Medulla oblongata (tissue), 1 donor: ENCODE measurements at regions not wholly inside any gene's neighbourhood (a gene's known extent, or its start where the extent isn't known, plus 50 kb on each side); places are given as distances from the start of the nearest gene placed in this dataset.
A peak's percentile ranks its signal among the peaks of the same experiment; 100 is the strongest.

Experiments
- DNase-seq: peaks from one replicate; pipeline ENCODE4 v3.0.0-alpha.2; 2015; ENCODE audit errors: extremely low spot score

DNA sequence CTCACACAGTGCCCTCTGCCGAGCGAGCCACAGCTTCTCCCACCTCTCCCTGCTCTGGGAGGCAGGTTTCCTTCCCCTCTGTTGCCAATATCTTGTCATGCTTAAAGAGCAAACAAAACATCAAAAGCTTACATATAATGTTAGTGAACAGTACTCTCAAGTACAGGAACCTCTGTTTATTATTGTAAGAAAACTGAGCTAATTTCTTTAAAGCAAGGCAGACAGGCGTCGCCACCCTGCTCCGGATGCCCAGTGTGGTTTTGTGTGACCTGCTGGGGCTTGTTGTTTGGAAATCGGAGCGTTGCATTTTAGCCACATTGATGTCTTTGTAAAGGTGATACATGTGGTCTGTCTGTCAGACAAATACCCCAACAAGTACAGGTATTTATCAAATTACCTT is 401.4 kb upstream of the IRX1 start:
- DNase-seq: no peak

DNA sequence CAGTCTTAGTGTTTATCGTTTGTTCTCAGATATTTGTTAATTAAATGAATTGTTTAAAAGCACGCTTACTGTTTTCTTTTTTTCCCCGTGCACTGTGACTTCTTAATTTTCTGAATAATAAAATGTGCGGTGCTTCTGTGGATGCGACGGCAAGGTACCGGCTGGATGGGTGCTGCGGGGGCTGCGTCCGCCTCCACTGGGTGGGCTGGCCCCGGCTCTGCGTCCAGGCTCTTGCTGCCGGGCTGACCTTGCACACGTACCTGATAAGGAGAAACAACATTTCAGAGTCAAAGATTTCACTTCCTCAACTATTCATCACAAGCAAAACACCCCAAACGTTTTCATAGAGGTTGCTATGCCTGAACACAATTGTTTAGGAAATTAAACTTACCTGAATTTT is 404.0 kb upstream of the IRX1 start:
- DNase-seq: no peak

DNA sequence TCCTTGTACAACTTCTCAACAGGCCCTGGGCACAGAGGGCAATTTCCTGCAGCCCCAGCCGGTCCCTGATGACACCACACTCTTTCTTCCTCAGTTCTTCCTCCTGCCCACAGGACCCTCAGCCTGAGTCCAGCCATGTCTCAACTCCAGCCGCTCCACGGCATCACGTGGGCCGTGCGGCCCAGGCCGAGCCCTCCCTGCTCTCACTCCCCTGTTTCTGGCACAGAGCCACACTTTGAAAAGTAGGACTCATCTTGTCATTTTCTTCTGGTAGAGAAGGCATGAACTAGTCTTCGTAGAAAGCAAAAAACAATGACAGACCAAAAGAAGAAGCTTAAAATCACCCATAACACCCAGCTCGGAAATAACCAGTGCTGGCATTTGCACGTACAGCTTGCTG is 404.7 kb upstream of the IRX1 start:
- DNase-seq: no peak

DNA sequence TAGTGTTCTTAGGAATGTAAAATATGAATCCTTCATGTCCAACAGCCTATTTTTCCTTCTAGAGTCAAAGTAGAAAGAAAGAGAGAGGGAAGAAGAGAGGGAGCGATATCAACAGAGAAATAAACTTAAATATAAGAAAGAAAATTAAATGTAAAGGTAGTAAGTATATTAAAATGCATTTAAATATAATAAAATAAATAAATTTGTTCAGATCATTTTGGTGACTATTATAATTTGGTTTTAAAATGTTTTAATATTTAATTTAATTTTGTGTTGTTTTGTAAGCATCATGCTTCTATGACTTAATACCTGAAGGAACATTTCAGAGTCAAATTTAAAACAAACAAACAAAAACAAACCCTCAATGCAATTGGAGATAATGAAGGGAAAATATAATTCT is 405.2 kb upstream of the IRX1 start:
- no peak for DNase-seq

DNA sequence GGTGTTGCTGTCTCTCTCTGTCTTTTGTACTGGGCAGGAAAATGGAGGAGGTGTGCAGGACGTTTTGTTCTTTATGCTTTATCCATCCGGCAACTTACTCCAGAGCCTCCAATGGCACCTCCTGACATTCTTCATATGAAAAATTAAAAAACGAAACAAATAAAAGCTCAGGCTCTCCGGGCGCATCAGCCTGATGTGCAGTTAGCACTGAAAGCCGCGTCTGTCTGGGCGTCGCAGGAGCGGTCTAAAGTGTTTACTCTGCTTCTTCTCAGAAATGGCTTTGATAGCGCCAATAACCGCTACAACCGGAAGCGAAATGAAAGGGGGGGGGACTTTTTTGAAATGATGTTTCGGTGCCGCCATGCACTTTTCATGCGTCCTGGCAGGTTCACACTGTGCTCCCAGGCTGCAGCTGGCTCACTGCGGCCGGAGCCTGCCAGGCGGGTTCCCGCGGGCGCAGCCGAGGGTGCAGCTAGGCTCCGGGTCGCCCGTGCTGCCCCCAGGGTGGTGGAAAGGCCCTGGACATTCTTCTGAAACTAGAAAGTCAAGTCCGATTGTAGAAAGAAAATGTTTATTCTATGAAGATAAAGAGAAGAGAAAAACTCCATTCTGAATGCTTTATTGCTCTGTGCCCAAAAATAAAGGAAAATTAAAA is 407.7 kb upstream of the IRX1 start:
- no peak for DNase-seq

DNA sequence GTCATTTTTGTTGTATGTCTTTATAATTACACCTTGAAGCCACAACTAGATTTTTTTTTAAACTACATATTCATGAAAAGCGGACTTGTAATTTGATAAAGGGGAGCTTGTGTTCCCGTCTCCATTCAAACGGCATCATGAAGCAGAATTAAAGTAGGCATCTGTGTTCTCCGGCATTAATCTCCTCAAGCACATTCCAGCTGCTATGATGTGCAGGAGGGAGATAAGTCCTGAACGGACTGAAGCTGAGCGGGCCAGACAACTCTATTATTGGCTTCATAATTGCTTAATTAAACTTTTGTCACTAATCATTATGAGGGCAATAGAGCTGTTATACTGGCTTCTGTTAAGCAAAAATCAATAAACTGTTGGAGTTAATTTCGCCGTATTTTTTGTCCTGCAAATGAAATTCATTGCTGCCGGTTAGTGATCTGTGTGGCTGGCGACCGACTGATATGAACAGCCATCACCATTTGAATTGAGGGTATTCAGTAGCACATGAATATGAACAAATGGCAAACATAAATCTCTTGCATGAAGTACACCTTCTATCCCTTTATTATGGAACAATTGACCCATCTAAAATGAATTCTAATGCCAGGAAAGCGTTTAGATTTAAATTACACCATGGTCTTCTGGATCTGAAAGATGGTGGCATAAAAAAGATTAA is 408.8 kb upstream of the IRX1 start:
- no peak for DNase-seq

DNA sequence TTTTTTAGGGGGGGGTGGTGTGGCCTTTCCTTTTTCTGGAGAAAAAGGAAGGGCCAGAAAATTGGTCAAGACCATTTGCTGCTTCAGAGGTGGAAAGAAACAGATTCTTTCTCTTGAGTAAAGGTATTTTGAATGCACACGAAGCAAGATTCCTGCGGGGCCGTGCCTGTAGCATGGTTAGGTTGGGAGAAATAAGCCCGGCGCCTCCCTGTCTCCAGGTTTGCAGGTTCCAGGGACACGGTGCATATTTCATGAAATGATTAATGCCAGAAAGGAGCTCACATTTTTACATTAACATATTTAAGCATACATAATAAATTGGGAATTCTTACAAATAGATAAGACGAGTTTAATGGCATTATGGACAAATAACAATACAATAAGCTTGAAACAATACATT is 409.5 kb upstream of the IRX1 start:
- no peak for DNase-seq

DNA sequence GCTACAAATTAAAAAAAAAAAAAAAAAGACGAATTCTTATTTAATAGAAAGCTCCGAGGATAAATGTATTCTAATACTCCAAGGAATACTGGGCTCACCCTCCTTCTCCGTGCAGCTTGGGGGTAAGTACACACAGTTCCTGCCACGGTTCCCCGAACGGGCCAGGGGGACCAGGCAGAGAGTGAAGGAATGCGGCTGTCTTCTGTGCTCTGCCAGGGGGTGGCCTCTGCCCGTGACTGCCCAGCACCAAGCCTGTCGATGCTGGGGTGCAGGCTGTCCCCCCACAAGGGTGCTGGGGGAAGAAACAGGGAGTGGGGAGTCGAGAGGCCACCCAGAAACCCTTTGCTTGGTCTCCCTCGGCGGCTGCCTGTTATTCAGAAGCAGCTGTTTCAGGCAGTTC is 410.1 kb upstream of the IRX1 start:
- peak; percentile 36 for DNase-seq

DNA sequence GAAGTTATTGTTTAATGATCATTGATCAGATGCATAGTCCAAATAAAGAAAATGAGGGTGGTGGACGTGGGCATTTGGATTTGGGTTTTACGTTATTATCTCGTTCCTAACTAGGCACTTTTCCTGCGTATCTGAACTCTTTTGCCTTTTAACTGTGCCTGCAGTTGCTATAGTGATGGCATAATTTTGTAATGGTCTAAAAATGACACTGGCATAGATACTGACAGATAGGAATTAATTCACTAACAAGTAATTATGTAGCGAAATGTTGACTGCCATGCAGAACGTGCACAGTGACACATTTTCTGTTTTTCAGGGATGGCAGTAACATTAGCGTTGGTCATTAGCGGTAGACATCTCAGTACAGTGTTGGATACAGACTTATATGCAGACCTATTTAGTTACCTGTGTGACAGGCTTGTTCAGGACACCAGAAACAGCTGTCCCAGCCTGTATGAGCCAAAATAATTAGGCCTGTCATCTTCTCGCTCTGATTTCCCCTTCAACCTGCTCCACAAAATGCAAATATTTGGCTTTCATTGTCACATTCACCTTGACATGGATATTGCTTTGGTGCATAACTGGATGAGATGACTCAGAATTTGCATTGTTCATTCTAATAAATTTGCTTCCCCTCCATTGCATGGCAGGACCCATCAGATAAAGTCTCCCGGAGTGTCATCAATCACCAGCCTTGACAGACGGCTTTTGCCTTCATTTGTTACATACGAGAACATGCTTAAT is 413.3 kb upstream of the IRX1 start:
- DNase-seq: no peak

DNA sequence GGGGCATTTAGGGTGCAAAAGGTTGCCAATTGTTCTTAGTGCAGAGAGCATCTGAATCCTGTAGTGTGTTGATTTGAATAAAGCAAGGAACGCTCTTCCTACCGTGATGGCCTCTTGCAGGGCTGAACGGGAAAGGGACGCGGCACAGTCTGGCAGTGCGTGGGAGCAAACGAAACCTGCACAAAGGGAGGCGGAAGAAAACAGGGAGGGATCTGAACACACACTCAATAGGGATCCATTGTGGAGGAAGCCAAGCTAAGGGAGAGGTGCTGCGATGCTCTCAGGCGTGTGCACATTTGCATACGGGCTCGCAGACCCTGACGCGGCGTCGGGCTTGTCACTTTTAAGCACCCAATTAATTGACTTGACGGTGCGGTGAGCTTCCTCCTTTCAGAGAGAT is 414.0 kb upstream of the IRX1 start:
- DNase-seq: no peak

DNA sequence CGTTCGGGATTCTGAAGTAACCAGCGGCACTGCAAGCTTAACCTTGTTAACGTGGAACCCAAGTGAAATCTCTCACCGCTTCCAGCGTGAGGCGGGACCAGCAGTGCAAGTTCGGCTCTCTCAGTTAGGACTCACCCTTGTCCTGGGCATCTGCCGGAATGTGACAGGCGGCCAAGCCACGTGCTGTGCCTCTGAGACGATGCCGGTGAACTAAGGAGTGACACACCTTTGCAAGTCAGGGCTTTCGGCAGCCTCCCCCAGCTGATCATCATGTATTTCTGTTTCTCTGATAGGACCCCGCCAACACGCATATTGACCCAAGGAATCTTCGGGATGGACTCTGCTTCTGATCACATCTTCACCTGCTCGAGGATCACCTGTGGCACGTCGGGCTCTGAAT is 415.0 kb upstream of the IRX1 start:
- DNase-seq: no peak

DNA sequence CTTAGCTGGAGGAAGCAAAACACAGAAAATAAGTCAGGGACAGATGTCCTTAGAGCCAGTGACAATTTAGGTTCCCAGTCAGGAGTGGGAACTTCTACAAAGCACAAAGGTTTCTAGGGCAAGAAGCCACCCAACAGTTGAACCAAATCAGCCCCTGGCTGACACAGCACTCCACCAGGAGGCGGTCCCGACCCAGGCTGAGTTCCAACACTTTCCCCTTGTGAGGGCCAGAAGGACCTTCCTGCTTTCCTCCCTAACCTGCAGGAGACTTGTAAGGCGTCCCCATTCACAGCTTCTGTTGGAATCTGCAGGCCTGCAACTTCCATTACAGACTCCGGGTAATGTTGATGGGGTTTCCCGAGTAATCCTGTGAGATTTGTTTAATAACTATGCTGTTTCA is 416.4 kb upstream of the IRX1 start:
- no peak for DNase-seq

DNA sequence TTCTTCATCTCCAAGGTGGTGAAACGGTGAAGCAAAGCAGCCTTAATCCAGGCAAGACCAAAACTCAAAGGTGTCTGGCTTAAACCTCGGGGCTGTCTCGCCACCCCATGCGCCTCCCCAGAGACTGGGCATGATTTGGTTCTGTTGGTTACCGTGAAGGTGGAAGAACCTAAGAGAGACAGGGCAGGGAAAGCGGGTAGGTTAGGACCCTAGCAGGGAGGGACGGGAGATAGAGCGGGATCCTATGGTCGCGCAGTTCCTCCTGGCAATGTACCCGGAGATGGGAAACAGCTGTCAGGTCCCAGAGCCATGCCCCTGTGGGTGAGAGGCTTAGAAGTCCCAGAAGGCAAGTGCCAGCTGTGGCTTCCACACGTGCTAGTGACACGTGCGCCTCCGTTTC is 418.3 kb upstream of the IRX1 start:
- no peak for DNase-seq

DNA sequence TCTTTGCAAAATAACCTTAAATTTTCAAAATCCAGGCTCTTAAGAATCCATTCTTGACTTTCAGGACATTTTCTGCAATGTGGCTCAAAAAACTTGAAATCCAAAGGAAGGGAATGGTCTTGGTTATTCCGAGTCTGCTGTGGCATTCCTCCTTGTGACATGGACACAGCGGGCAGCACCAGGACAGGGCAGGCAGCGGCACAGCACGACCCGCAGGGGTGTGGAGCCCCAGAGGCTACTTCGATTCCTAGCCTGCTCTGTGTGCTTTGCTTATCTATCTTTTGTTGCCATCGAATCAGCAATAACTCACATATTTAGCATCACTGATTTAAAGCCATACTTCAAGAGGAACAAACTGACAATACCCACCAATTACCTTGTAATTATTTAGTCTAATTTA is 420.2 kb upstream of the IRX1 start:
- DNase-seq: no peak

DNA sequence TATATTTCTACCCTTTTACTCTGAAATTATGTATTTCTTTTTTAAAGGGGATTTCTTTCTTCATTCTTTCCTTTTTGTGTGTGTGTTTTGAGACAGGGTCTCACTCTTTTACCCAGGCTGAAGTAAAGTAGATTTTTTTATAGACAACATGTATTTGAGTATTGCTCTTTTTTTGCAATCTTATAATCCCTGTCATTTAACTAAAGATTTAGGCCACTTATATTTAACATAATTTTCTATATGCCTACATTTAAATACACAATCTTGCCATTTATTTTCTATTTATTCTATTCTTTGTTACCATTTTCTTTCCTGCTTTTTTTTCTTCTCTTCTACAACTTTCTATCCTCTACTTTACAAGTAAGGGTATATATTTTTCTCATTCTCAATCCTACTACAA is 416.0 kb upstream of the IRX2 start:
- DNase-seq: no peak

DNA sequence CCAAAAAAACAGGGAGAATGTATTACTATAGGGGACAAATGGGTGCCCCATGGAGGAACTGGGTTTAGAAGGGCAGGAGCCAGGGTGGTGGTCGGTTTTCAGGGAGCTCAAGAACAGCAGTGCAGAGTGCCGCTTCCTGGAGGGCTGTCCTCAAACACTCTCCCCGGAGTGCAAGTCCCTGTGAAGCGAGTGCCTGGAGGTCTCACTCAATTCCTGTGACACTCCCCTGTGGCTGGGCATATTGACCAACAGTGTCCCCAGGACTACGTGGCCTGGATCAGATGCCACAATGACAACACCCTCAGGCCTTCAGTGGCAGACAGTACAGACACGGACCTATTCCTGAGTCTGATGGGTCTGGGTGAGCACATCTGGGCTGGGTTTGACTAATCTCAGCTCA is 412.1 kb upstream of the IRX2 start:
- no peak for DNase-seq

DNA sequence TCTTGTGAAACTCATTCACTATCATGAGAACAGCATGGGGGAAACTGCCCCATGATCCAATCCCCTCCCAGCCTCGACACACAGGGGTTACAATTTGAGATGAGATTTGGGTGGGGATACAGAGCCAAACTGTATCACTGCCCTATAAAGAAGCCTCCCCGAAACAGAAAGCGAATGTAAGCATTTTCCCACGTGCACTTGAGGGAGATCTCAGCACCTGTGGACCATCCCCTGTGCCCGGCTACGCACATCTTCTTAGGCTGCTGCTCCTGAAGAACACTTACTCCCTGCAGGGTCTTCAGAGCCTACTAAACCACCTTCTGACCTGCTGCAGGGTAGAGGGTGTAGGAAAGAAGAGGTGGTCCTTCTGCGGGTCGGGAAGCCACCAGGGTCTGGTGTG is 410.2 kb upstream of the IRX2 start:
- DNase-seq: no peak

DNA sequence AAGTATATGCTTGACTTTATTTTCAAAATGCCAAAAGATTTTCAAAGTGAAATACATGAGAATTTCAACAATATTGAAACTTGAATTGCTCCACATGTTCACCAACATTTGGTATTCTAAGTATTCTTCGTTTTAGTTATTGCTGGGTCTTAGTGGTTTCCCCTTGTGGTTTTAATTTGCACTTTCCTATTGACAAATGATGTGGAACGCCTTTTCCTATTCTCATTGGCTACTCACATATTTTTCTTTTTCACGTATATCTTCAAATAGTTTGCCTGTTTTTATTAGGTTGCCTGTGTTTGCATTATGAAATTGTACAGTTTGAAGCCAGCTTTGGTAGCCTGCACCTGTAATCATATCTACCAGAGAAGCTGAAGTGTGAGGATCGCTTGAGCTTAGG is 405.7 kb upstream of the IRX2 start:
- no peak for DNase-seq

DNA sequence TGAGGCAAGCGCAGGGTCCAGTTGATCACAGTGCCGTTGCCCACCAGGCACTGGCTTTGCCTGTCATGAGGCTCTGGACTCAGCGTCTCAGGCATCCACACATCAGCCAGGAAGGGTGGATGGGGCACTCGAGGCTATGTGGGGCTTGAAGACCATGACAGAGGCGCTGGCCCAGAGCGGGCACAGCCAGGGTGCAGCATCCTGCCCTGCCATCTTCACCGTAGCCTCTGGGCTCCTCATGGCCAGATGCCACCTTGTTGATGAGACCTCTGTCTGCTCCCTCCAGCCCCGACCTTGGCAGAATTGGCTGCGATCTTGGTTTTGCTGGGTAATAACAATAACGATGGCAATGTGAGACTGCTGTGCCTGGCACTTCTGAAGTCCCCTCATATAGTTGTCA is 404.2 kb upstream of the IRX2 start:
- DNase-seq: no peak

DNA sequence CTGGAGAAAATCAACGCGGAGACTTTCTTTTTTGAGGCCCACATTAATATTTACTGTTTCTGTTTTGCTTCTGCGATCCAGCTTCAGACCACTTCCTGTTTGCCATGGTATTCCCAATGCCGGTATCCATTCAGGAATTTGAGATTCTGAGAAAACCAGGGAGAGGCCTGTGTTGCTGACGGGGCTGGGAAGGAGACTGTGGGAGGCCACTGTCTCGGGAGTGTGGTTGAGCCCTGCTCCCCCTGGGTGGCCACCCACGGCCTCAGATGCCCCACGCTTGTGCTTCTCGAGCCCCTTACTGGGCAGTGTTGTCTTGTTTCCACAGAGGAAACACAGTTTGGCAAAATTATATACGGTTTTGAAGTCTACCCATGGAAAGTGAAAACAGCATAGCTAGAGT is 403.6 kb upstream of the IRX2 start:
- no peak for DNase-seq

DNA sequence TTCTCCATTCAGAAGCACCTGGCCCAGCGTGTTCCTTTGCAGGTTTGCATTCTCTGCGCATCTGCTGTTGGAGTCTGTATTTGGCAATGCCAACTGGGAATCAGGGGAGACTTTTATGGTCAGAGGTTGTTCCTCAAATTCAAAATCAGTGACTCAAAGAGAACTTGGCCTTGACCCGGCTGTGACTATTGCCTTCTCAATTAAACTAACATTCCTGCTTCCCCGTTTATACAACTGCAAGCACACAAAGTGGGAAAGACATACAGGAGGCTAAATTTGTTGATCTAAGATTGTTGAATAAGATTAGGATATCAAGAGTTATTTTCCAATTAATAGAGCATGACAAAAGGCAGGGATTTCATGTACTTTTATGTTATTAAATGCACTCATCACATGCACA is 402.4 kb upstream of the IRX2 start:
- DNase-seq: no peak

DNA sequence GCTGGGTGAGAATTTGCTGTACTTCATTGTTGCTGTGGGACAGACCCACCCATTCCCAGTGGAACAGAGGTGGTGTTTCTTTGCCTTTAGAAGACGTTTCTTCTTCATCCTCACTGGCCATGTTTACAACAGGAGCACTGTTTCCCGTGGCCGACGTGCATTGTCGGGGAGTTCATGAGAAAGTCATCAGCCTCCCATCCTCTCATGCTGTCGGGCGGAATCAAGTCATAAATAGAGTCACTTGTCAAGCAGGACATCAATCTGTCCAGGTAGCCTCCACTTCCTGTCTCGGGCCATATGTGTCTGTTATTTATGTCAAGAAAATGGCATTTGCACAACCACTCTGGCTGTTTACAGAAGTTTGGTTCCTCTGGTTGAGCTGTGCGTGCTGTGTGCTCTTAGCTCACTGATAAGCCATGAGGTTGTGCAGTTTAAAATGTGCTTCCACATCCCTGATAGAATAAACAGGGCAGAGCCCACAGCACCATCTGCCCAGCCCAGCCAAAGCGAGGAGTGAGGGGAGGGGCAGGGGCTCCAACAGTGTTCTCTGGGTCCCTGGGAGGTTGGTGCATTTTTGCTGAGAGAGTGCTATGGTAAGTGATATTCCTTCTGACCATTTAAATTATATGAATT is 401.9 kb upstream of the IRX2 start:
- DNase-seq: no peak

DNA sequence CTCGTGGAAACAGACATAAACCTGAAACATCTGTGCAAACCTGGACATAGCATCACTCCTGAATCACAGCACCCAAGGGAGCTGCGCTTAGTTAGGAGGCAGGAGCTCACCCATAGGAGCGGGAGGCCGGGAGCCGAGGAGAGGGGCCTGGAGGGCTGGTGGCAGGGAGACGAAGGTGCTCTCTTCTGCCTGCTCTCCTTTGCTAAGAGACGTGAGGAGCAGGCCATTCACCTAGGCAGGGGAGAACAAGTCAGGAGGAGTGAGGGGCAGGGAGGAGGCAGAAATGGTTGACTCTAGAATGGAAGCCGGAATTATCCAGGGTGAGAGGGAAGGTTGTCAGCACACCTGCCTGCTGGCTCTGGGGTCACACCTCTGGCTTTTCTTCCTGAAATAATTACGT is 398.4 kb upstream of the IRX2 start:
- no peak for DNase-seq
